Endothelial cell of umbilical vein (primary cell): ENCODE measurements at regions not wholly inside any gene's neighbourhood (a gene's known extent, or its start where the extent isn't known, plus 50 kb on each side); places are given as distances from the start of the nearest gene placed in this dataset.

Experiments used
- EZH2 ChIP-seq: IDR thresholded peaks from 2 replicates; pipeline ENCODE4 v1.6.1; 2012; ENCODE audit warnings: borderline replicate concordance, low read depth, mild to moderate bottlenecking, moderate library complexity, low read length, inconsistent platforms; ENCODE audit not compliant: severe bottlenecking
- FOS ChIP-seq: IDR thresholded peaks from 2 replicates; pipeline ENCODE4 v1.6.1; 2011; ENCODE audit warnings: mild to moderate bottlenecking, low read length, moderate library complexity, borderline replicate concordance; ENCODE audit not compliant: insufficient read depth
- JUN ChIP-seq: IDR thresholded peaks from 2 replicates; pipeline ENCODE4 v1.6.1; 2011; ENCODE audit warnings: borderline replicate concordance, low read depth; ENCODE audit not compliant: insufficient read length, insufficient read depth
- MYC ChIP-seq: IDR thresholded peaks from one replicate; pipeline ENCODE4 v1.6.1; 2011; ENCODE audit warnings: mild to moderate bottlenecking, low read depth, low read length
- POLR2A ChIP-seq: IDR thresholded peaks from 2 replicates; pipeline ENCODE4 v1.6.1; 2012; ENCODE audit warnings: low read depth, mild to moderate bottlenecking, control low read depth, low read length
- POLR2AphosphoS5 ChIP-seq: IDR thresholded peaks from 2 replicates; pipeline ENCODE4 v1.6.1; 2012; ENCODE audit warnings: low read depth, mild to moderate bottlenecking, control low read depth, low read length, moderate library complexity; ENCODE audit not compliant: insufficient read depth
- TF ChIP-seq, protein P1 (sequence below), 2 donors: IDR thresholded peaks; 1 replicate in 1 of 2; 2 replicates in 1 of 2; pipeline ENCODE4 v1.5.1; 2011; ENCODE audit warnings: low read length in 2 of 2, mild to moderate bottlenecking in 2 of 2, moderate library complexity in 2 of 2, control low read depth in 1 of 2, inconsistent platforms in 1 of 2, low read depth in 1 of 2; ENCODE audit not compliant: insufficient read depth in 1 of 2; ENCODE audit errors: extremely low read depth in 1 of 2
- TF ChIP-seq, protein P2 (sequence below): IDR thresholded peaks from 2 replicates; pipeline ENCODE4 v1.6.1; 2011; ENCODE audit not compliant: insufficient read depth, insufficient read length

DNA sequence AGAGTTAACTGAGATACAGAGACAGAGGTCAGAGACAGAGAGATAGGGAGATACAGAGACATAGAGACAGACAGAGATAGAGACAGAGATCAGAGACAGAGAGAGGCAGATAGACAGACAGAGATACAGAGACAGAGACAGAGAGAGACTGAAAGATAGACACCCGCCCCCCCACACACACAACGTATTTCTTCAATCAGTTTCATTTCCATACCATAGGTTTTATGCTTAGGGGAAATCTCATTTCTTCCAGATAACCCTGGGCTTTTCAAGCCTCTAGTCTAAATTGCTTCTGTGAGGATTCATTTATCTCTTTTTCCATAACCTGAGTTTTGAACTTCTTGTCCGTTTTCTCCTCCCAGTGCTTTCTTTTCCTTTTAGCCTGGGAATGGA is 94.6 kb downstream of the CD8B2 start:
- TF ChIP-seq, protein P1, sequence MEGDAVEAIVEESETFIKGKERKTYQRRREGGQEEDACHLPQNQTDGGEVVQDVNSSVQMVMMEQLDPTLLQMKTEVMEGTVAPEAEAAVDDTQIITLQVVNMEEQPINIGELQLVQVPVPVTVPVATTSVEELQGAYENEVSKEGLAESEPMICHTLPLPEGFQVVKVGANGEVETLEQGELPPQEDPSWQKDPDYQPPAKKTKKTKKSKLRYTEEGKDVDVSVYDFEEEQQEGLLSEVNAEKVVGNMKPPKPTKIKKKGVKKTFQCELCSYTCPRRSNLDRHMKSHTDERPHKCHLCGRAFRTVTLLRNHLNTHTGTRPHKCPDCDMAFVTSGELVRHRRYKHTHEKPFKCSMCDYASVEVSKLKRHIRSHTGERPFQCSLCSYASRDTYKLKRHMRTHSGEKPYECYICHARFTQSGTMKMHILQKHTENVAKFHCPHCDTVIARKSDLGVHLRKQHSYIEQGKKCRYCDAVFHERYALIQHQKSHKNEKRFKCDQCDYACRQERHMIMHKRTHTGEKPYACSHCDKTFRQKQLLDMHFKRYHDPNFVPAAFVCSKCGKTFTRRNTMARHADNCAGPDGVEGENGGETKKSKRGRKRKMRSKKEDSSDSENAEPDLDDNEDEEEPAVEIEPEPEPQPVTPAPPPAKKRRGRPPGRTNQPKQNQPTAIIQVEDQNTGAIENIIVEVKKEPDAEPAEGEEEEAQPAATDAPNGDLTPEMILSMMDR (IDR thresholded peaks at IDR 0.05; ENCODE audit: extremely low read depth in 1 of 2, insufficient read depth in 1 of 2, low read depth in 1 of 2, low read length in 2 of 2): no peak
- no peak for TF ChIP-seq POLR2A
- TF ChIP-seq FOS: no peak
- no peak for TF ChIP-seq EZH2
- TF ChIP-seq MYC: no peak
- no peak for TF ChIP-seq POLR2AphosphoS5
- TF ChIP-seq, protein P2, sequence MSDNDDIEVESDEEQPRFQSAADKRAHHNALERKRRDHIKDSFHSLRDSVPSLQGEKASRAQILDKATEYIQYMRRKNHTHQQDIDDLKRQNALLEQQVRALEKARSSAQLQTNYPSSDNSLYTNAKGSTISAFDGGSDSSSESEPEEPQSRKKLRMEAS: no peak
- no peak for TF ChIP-seq JUN
